ENCODE measurements at regions not wholly inside any gene's neighbourhood (a gene's known extent, or its start where the extent isn't known, plus 50 kb on each side); places are given as distances from the start of the nearest gene placed in this dataset.

DNA sequence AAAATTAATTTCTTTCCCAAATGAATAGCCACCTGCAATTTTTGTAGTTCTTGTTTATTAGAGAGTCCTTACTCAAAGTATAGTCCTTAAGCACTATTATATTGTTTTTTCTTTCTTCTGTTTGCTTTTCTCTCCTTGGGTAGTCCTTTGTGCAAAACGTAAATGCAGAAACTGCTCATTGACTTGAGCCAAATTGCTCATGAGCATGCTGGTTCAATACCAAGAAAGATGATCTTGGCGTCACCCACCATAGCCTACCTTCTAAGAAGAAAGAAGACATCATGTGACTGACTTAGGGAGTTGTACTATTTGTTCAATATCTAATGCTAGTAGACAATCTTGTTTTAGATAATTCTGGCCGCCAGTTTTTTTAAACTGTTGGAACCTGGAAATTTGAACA lies 248.8 kb upstream of the DMRT1 start:
- peaks cover 7% of the 10 kb centered on the region for H3F3A ChIP-seq (ENCODE audit: low read length, unreplicated experiment)
- no peaks in the 10 kb centered on the region for H3K79me2 ChIP-seq (ENCODE audit: low read length)
- H3K4me3 ChIP-seq (ENCODE audit: low read length), result no peak overlapping the region; the same call in 1 of the 2 replicates
- intact Hi-C loops (cut with micrococcal nuclease), result loop anchor here (2.0 kb wide), 1 partner anchor 88 kb away; the partner anchor contains the start of gene KANK1
- peak overlapping the region; percentile 35; the same call in 1 of the 2 replicates for H2AFZ ChIP-seq (ENCODE audit: low read length)
- ChIA-PET CTCF (no interaction called here), POLR2A (ENCODE audit: unreplicated experiment) (no interaction called here)
- peak overlapping the region; percentile 48 for H3K9ac ChIP-seq (ENCODE audit: low read length)
- H3K4me1 ChIP-seq (ENCODE audit: insufficient read depth, low read length), result peaks cover 21% of the 10 kb centered on the region
- TF ChIP-seq, protein P1, sequence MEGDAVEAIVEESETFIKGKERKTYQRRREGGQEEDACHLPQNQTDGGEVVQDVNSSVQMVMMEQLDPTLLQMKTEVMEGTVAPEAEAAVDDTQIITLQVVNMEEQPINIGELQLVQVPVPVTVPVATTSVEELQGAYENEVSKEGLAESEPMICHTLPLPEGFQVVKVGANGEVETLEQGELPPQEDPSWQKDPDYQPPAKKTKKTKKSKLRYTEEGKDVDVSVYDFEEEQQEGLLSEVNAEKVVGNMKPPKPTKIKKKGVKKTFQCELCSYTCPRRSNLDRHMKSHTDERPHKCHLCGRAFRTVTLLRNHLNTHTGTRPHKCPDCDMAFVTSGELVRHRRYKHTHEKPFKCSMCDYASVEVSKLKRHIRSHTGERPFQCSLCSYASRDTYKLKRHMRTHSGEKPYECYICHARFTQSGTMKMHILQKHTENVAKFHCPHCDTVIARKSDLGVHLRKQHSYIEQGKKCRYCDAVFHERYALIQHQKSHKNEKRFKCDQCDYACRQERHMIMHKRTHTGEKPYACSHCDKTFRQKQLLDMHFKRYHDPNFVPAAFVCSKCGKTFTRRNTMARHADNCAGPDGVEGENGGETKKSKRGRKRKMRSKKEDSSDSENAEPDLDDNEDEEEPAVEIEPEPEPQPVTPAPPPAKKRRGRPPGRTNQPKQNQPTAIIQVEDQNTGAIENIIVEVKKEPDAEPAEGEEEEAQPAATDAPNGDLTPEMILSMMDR (conservative IDR thresholded peaks at IDR 0.05; ENCODE audit: low read depth, low read length), result no peak
- TF ChIP-seq EZH2 (IDR thresholded peaks at IDR 0.05; ENCODE audit: low read length, unreplicated experiment) (no peak), EZH2phosphoT487 (IDR thresholded peaks at IDR 0.05; ENCODE audit: borderline replicate concordance, low read length) (no peak)
- peak overlapping the region; percentile 93 for H3K27ac ChIP-seq (ENCODE audit: low read length)
- peak overlapping the region; percentile 69 for H3K4me2 ChIP-seq (ENCODE audit: low read length)
- no TSS peak for BruUV-seq (replicated peaks)
- no peaks in the 10 kb centered on the region for H3K9me3 ChIP-seq (ENCODE audit: low read length)
- DNase-seq, result peak; percentile 58
- H3K27me3 ChIP-seq (ENCODE audit: low read length), result no peaks in the 10 kb centered on the region
- no peaks in the 10 kb centered on the region for H3K9me2 ChIP-seq (replicated peaks; ENCODE audit: low read length)
- peak; percentile 58 for ATAC-seq
- peaks cover 13% of the 10 kb centered on the region; the same call in 1 of the 2 replicates for H3K36me3 ChIP-seq (ENCODE audit: low read depth, low read length)
- H4K20me1 ChIP-seq (ENCODE audit: low read length), result no peaks in the 10 kb centered on the region

DNA sequence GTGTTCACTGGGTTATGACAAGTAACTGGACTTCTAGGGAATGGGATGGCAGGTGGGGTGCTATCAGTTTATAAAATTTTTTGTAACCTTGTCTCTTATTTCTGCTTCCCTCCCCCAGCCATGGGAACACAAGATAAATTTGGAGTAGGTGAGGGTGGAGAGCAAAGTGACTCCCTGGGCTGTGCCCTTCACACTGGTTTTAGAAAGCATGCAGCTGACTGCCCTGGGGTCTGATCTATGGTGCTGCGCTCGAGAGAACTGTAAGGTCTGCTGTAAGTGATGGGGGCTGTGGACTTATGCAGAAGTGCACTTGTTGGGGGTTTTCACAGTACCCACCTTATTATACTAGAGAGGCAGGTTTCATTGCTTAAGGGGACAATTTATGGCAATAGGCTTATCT lies 247.7 kb upstream of the DMRT1 start:
- H3K79me2 ChIP-seq (ENCODE audit: low read length), result no peaks in the 10 kb centered on the region
- H3F3A ChIP-seq (ENCODE audit: low read length, unreplicated experiment), result peaks cover 7% of the 10 kb centered on the region
- no peak overlapping the region for H3K9ac ChIP-seq (ENCODE audit: low read length)
- no peaks in the 10 kb centered on the region for H3K27me3 ChIP-seq (ENCODE audit: low read length)
- POLR2A ChIA-PET (ENCODE audit: unreplicated experiment), result no interaction called here
- H3K4me1 ChIP-seq (ENCODE audit: insufficient read depth, low read length), result peaks cover 21% of the 10 kb centered on the region
- no peak overlapping the region for H3K4me2 ChIP-seq (ENCODE audit: low read length)
- H4K20me1 ChIP-seq (ENCODE audit: low read length), result no peaks in the 10 kb centered on the region
- no TSS peak for BruUV-seq (replicated peaks)
- no peak for TF ChIP-seq EZH2phosphoT487 (IDR thresholded peaks at IDR 0.05; ENCODE audit: borderline replicate concordance, low read length)
- TF ChIP-seq, protein P1 (conservative IDR thresholded peaks at IDR 0.05; ENCODE audit: low read depth, low read length), result no peak
- no peak for TF ChIP-seq EZH2 (IDR thresholded peaks at IDR 0.05; ENCODE audit: low read length, unreplicated experiment)
- peaks cover 13% of the 10 kb centered on the region; the same call in 1 of the 2 replicates for H3K36me3 ChIP-seq (ENCODE audit: low read depth, low read length)
- ATAC-seq (no peak), DNase-seq (no peak)
- CTCF ChIA-PET, result no interaction called here
- H3K9me2 ChIP-seq (replicated peaks; ENCODE audit: low read length), result no peaks in the 10 kb centered on the region
- H3K4me3 ChIP-seq (ENCODE audit: low read length), result no peak overlapping the region
- H2AFZ ChIP-seq (ENCODE audit: low read length), result no peak overlapping the region
- no peaks in the 10 kb centered on the region for H3K9me3 ChIP-seq (ENCODE audit: low read length)
- no peak overlapping the region for H3K27ac ChIP-seq (ENCODE audit: low read length)
- intact Hi-C loops (cut with micrococcal nuclease), result loop anchor here (2.0 kb wide), 1 partner anchor 89 kb away; the partner anchor contains the start of gene KANK1

DNA sequence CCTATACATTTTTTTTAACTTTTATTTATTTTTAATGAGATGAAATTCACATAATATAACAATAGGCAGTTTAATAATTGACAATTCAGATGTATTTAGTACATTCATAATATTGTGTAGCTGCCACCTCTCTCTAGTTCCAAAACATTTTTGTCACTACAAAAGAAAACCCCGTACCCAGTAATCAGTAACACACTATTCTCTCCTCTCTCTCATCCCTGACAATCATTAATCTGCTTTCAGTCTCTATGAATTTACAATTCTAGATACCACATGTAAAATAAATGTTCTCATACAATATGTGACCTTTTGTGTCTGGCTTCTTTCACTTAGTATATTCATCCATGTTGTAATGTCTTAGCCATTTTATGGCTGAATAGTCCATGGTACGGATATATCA lies 244.8 kb upstream of the DMRT1 start:
- no TSS peak for BruUV-seq (replicated peaks)
- POLR2A ChIA-PET (ENCODE audit: unreplicated experiment), result no interaction called here

More for the DNA sequence above, 244.8 kb upstream of the DMRT1 start:
- DNase-seq (no peak), ATAC-seq (no peak)
- Histone ChIP-seq H3K36me3 (ENCODE audit: low read depth, low read length) (0 out of 2 replicates have a peak, but pooled peaks cover 6% of the 10 kb centered on the region), H3K9me2 (replicated peaks; ENCODE audit: low read length) (no peaks in the 10 kb centered on the region), H3K27me3 (ENCODE audit: low read length) (no peaks in the 10 kb centered on the region), H3K9me3 (ENCODE audit: low read length) (no peaks in the 10 kb centered on the region), H3F3A (ENCODE audit: low read length, unreplicated experiment) (peaks cover 7% of the 10 kb centered on the region), H3K79me2 (ENCODE audit: low read length) (no peaks in the 10 kb centered on the region), H3K4me1 (ENCODE audit: insufficient read depth, low read length) (peaks cover 18% of the 10 kb centered on the region), H4K20me1 (ENCODE audit: low read length) (no peaks in the 10 kb centered on the region), H2AFZ (ENCODE audit: low read length) (no peak overlapping the region), H3K27ac (ENCODE audit: low read length) (no peak overlapping the region), H3K9ac (ENCODE audit: low read length) (no peak overlapping the region), H3K4me3 (ENCODE audit: low read length) (no peak overlapping the region), H3K4me2 (ENCODE audit: low read length) (no peak overlapping the region)
- intact Hi-C loops (cut with micrococcal nuclease), result no loop called here
- no peak for TF ChIP-seq EZH2 (IDR thresholded peaks at IDR 0.05; ENCODE audit: low read length, unreplicated experiment)
- no peak for TF ChIP-seq EZH2phosphoT487 (IDR thresholded peaks at IDR 0.05; ENCODE audit: borderline replicate concordance, low read length)
- TF ChIP-seq, protein P1 (conservative IDR thresholded peaks at IDR 0.05; ENCODE audit: low read depth, low read length), result no peak
- CTCF ChIA-PET, result no interaction called here
